ENCODE measurements at regions not wholly inside any gene's neighbourhood (a gene's known extent, or its start where the extent isn't known, plus 50 kb on each side); places are given as distances from the start of the nearest gene placed in this dataset.

DNA sequence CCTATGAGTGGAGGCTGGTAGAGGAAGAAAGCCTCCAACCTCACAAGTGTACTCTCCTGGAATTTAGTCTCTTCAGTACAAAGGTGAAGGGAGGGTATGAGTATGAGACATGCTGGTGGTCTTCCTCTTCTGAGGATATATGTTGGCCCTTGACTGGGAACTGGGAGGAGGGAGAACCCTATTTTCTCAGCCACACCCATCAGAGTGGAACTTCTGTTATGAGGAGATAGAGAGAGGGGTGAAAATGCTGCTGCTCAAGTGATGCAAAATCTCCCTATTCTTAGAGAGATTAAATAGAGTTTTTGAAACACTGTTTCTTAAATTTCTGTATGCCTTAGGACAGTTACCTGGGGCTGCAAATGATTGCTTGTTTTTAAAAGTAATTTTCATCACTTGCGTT, 203.4 kb upstream of the PRR16 start:
- Histone ChIP-seq H3K9me3 (ENCODE audit: insufficient read depth, low read depth, low read length) (no peaks in the 10 kb centered on the region), H3K79me2 (ENCODE audit: insufficient read depth, low read length) (no peaks in the 10 kb centered on the region), H3K27ac (ENCODE audit: low read depth, low read length) (no peak overlapping the region), H3K27me3 (ENCODE audit: insufficient read depth, low read length) (no peaks in the 10 kb centered on the region), H4K20me1 (ENCODE audit: insufficient read depth, low read length) (no peaks in the 10 kb centered on the region), H3K36me3 (ENCODE audit: insufficient read depth, low read length) (no peaks in the 10 kb centered on the region), H3K4me3 (ENCODE audit: insufficient read depth, low read depth, low read length) (no peak overlapping the region), H2AFZ (ENCODE audit: low read depth, low read length) (no peak overlapping the region), H3K4me1 (ENCODE audit: insufficient read depth, low read length) (no peaks in the 10 kb centered on the region), H3K4me2 (ENCODE audit: low read length) (no peak overlapping the region), H3K9ac (ENCODE audit: low read length) (no peak overlapping the region)
- TF ChIP-seq, protein P1, sequence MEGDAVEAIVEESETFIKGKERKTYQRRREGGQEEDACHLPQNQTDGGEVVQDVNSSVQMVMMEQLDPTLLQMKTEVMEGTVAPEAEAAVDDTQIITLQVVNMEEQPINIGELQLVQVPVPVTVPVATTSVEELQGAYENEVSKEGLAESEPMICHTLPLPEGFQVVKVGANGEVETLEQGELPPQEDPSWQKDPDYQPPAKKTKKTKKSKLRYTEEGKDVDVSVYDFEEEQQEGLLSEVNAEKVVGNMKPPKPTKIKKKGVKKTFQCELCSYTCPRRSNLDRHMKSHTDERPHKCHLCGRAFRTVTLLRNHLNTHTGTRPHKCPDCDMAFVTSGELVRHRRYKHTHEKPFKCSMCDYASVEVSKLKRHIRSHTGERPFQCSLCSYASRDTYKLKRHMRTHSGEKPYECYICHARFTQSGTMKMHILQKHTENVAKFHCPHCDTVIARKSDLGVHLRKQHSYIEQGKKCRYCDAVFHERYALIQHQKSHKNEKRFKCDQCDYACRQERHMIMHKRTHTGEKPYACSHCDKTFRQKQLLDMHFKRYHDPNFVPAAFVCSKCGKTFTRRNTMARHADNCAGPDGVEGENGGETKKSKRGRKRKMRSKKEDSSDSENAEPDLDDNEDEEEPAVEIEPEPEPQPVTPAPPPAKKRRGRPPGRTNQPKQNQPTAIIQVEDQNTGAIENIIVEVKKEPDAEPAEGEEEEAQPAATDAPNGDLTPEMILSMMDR (IDR thresholded peaks at IDR 0.05; ENCODE audit: insufficient read depth, low read depth, low read length): no peak
- no peak for TF ChIP-seq EZH2 (IDR thresholded peaks at IDR 0.05; ENCODE audit: insufficient read depth, low read length)
- Mint-ChIP-seq H3K27ac (ENCODE audit: unreplicated experiment) (no peak overlapping the region), H3K27me3 (ENCODE audit: low read depth, unreplicated experiment) (no peaks in the 10 kb centered on the region), H3K4me3 (ENCODE audit: unreplicated experiment) (no peak overlapping the region), H3K36me3 (ENCODE audit: low read depth, unreplicated experiment) (no peaks in the 10 kb centered on the region), H3K4me1 (ENCODE audit: low read depth, unreplicated experiment) (peaks cover 1% of the 10 kb centered on the region), H3K9me3 (ENCODE audit: unreplicated experiment) (no peaks in the 10 kb centered on the region)
- FAIRE-seq: no peak
- no peak for DNase-seq (ENCODE audit: low read depth)

DNA sequence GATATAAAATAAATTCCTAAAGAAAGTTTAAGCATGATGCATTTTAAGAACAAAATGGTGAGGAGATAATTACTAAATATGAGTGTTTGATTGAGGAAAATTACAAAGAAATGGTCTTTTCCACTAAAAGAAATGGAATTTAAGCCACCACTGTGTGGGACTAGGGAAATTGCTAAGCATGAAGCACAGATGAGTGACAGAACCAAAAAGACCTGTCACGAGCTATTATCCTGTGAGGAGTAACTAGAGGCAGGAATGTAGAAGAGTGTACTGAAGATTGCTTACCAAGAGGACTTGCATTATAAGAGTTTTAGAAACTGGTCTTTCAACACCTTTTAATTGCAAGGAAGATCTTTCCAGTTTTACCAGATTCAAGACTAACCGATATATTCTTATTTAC, 193.6 kb upstream of the PRR16 start:
- H3K27ac Mint-ChIP-seq (ENCODE audit: unreplicated experiment): no peak overlapping the region
- H3K4me1 ChIP-seq (ENCODE audit: insufficient read depth, low read length): no peaks in the 10 kb centered on the region
- H3K9me3 Mint-ChIP-seq (ENCODE audit: unreplicated experiment): peaks cover 6% of the 10 kb centered on the region
- no peak overlapping the region for H3K9ac ChIP-seq (ENCODE audit: low read length)
- H3K36me3 ChIP-seq (ENCODE audit: insufficient read depth, low read length): no peaks in the 10 kb centered on the region
- no peaks in the 10 kb centered on the region for H3K9me3 ChIP-seq (ENCODE audit: insufficient read depth, low read depth, low read length)
- no peaks in the 10 kb centered on the region for H3K27me3 ChIP-seq (ENCODE audit: insufficient read depth, low read length)
- no peaks in the 10 kb centered on the region for H3K79me2 ChIP-seq (ENCODE audit: insufficient read depth, low read length)
- H3K4me3 Mint-ChIP-seq (ENCODE audit: unreplicated experiment): no peak overlapping the region
- H4K20me1 ChIP-seq (ENCODE audit: insufficient read depth, low read length): no peaks in the 10 kb centered on the region
- H3K27me3 Mint-ChIP-seq (ENCODE audit: low read depth, unreplicated experiment): no peaks in the 10 kb centered on the region
- no peak overlapping the region for H3K27ac ChIP-seq (ENCODE audit: low read depth, low read length)
- no peak for TF ChIP-seq EZH2 (IDR thresholded peaks at IDR 0.05; ENCODE audit: insufficient read depth, low read length)
- TF ChIP-seq, protein P1 (IDR thresholded peaks at IDR 0.05; ENCODE audit: insufficient read depth, low read depth, low read length): no peak
- no peaks in the 10 kb centered on the region for H3K4me1 Mint-ChIP-seq (ENCODE audit: low read depth, unreplicated experiment)
- H3K4me3 ChIP-seq (ENCODE audit: insufficient read depth, low read depth, low read length): no peak overlapping the region
- H3K36me3 Mint-ChIP-seq (ENCODE audit: low read depth, unreplicated experiment): no peaks in the 10 kb centered on the region
- no peak for DNase-seq (ENCODE audit: low read depth)
- no peak overlapping the region for H3K4me2 ChIP-seq (ENCODE audit: low read length)
- FAIRE-seq: no peak
- no peak overlapping the region for H2AFZ ChIP-seq (ENCODE audit: low read depth, low read length)

DNA sequence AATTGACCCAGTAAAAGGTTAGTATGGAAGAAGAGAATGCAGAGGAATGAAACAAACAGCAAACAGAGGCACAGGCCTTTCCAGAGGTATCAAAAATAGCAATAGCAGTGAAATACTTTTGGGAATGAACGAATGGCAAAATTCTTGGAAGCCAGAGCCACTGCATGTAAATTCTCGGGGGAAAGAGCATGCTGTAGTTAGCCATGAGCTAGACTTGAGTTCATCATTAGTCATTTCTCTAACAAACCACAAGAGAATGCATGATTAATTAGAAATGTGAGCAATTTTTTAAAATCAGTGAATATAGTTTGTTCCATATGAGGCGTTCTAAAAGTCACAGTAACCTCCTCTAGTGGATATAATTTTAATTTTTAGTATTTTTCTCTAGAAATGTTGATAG, 170.3 kb upstream of the PRR16 start:
- DNase-seq (ENCODE audit: low read depth): peak; percentile 91
- Histone ChIP-seq H3K79me2 (ENCODE audit: insufficient read depth, low read length) (no peaks in the 10 kb centered on the region), H3K4me1 (ENCODE audit: insufficient read depth, low read length) (peaks cover 14% of the 10 kb centered on the region), H3K27ac (ENCODE audit: low read depth, low read length) (peak overlapping the region; percentile 70), H3K9me3 (ENCODE audit: insufficient read depth, low read depth, low read length) (no peaks in the 10 kb centered on the region), H3K4me2 (ENCODE audit: low read length) (peak overlapping the region; percentile 40), H2AFZ (ENCODE audit: low read depth, low read length) (peak overlapping the region; percentile 39), H4K20me1 (ENCODE audit: insufficient read depth, low read length) (no peaks in the 10 kb centered on the region), H3K36me3 (ENCODE audit: insufficient read depth, low read length) (no peaks in the 10 kb centered on the region), H3K27me3 (ENCODE audit: insufficient read depth, low read length) (no peaks in the 10 kb centered on the region), H3K9ac (ENCODE audit: low read length) (peak overlapping the region; percentile 32), H3K4me3 (ENCODE audit: insufficient read depth, low read depth, low read length) (no peak overlapping the region)
- Mint-ChIP-seq H3K9me3 (ENCODE audit: unreplicated experiment) (no peaks in the 10 kb centered on the region), H3K27me3 (ENCODE audit: low read depth, unreplicated experiment) (peaks cover 1% of the 10 kb centered on the region), H3K4me1 (ENCODE audit: low read depth, unreplicated experiment) (peaks cover 7% of the 10 kb centered on the region), H3K27ac (ENCODE audit: unreplicated experiment) (peak overlapping the region; percentile 94), H3K4me3 (ENCODE audit: unreplicated experiment) (no peak overlapping the region), H3K36me3 (ENCODE audit: low read depth, unreplicated experiment) (no peaks in the 10 kb centered on the region)
- TF ChIP-seq, protein P1 (IDR thresholded peaks at IDR 0.05; ENCODE audit: insufficient read depth, low read depth, low read length): no peak
- no peak for TF ChIP-seq EZH2 (IDR thresholded peaks at IDR 0.05; ENCODE audit: insufficient read depth, low read length)
- peak; percentile 90 for FAIRE-seq
